HG03045 (cell line): ENCODE measurements at regions not wholly inside any gene's neighbourhood (a gene's known extent, or its start where the extent isn't known, plus 50 kb on each side); places are given as distances from the start of the nearest gene placed in this dataset.
"Not testable (repeated sequence)": the region's sequence is repeated elsewhere in the genome, so short reads cannot be mapped to it uniquely, and the experiment has no call there.

Source experiments
- ATAC-seq: cut with Tn5 transposase; IDR thresholded peaks from one replicate; pipeline ENCODE4 v1.9.1; 2021; ENCODE audit warnings: mild to moderate bottlenecking, moderate library complexity; ENCODE audit not compliant: unreplicated experiment

- not testable (repeated sequence) for ATAC-seq
These were observed 99.8 kb upstream of the IRX4 start for GRCh38 chr5:1982561-1982960.

- ATAC-seq, result no peak
These were observed 93.4 kb upstream of the IRX4 start for GRCh38 chr5:1975898-1976765.

- ATAC-seq, result no peak
These were observed 92.6 kb upstream of the IRX4 start for GRCh38 chr5:1975406-1975715.

GRCh38 chr5:1974501-1975405, 92.0 kb upstream of the IRX4 start:
- no peak for ATAC-seq

GRCh38 chr5:1974081-1974480, 91.4 kb upstream of the IRX4 start:
- no peak for ATAC-seq

GRCh38 chr5:1973391-1974013, 90.8 kb upstream of the IRX4 start:
- no peak for ATAC-seq

- no peak for ATAC-seq
These were observed 89.2 kb upstream of the IRX4 start for GRCh38 chr5:1971944-1972343.

GRCh38 chr5:1967736-1968135, 85.0 kb upstream of the IRX4 start:
- ATAC-seq, result no peak

- ATAC-seq, result no peak
These were observed 83.7 kb upstream of the IRX4 start for GRCh38 chr5:1966461-1966860.

- ATAC-seq, result no peak
These were observed 83.2 kb upstream of the IRX4 start for GRCh38 chr5:1965925-1966324.

GRCh38 chr5:1963941-1964451, 81.3 kb upstream of the IRX4 start:
- no peak for ATAC-seq

- no peak for ATAC-seq
These were observed 80.6 kb upstream of the IRX4 start for GRCh38 chr5:1963358-1963757.

GRCh38 chr5:1962619-1963355, 80.1 kb upstream of the IRX4 start:
- ATAC-seq, result no peak

- ATAC-seq, result no peak
These were observed 79.3 kb upstream of the IRX4 start for GRCh38 chr5:1961952-1962595.

GRCh38 chr5:1961304-1961946, 78.7 kb upstream of the IRX4 start:
- ATAC-seq, result no peak

- no peak for ATAC-seq
These were observed 78.0 kb upstream of the IRX4 start for GRCh38 chr5:1960595-1961303.

GRCh38 chr5:1959725-1960581, 77.2 kb upstream of the IRX4 start:
- no peak for ATAC-seq

- ATAC-seq, result no peak
These were observed 76.5 kb upstream of the IRX4 start for GRCh38 chr5:1959231-1959630.
